ENCODE measurements at regions not wholly inside any gene's neighbourhood (a gene's known extent, or its start where the extent isn't known, plus 50 kb on each side); places are given as distances from the start of the nearest gene placed in this dataset.

DNA sequence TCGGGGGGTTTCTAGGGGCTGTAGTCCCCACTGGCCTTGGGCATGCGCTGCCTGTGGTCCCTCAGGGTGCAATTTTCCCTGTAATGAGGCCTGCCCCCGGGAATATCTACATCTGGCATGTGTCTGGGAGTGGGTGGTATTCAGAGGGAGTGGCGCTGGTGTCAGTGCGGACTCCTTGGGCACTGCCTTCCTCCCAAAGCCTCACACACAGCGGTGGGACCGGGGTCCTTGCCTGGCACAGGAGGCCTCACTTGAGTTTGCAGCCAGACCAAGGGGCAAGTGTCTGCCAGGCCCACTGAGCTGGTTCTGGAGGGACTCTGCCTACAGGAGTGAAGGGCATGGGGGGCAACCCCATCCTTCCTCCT, 53.5 kb upstream of the PCSK6 start:
- no peaks in the 10 kb centered on the region for H3K36me3 Mint-ChIP-seq (ENCODE audit: low read depth)
- H3K9me3 Mint-ChIP-seq, result no peaks in the 10 kb centered on the region
- DNase-seq, result no peak
- peaks cover 18% of the 10 kb centered on the region for H3K27me3 Mint-ChIP-seq
- no peak for ATAC-seq
- H3K4me3 Mint-ChIP-seq, result no peak overlapping the region
- H3K27ac Mint-ChIP-seq, result no peak overlapping the region
- H3K4me1 Mint-ChIP-seq, result no peaks in the 10 kb centered on the region

DNA sequence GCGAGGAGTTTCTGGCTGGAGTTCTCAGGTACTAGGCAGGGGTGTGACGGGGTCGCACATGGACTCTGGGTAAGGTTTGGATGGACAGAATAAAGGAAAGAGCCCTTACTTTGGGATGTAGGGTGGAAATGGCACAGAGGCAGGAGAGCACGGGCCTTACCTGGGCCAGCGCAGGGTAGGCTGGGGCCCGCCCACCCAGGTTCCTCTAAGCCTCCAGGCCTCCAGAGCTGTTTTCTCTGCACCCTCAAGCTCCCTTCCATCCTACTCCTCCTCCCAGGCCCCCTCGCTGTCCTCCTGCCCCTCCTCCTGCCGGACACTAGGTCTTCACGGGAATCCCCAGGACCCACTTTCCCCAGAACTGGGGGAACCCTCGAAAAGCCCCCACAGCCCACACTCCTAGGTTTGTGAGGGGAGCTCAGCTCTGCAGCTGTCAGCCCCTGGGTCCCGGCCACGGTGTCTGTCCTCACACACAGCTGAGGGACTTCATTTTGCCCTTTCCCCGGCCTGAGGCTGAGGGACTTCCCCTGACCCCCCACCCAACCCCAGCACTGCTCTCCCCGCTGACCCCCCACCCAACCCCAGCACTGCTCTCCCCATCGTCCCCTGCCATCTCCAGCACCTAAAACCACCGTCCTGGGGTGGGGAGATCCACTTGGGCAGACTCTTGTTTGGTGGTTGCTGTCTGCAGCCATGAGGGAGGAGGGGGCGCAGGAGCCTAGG, 53.0 kb upstream of the PCSK6 start:
- ATAC-seq (no peak), DNase-seq (no peak)
- Mint-ChIP-seq H3K27me3 (peaks cover 14% of the 10 kb centered on the region), H3K36me3 (ENCODE audit: low read depth) (no peaks in the 10 kb centered on the region), H3K27ac (no peak overlapping the region), H3K4me1 (no peaks in the 10 kb centered on the region), H3K4me3 (no peak overlapping the region), H3K9me3 (no peaks in the 10 kb centered on the region)

DNA sequence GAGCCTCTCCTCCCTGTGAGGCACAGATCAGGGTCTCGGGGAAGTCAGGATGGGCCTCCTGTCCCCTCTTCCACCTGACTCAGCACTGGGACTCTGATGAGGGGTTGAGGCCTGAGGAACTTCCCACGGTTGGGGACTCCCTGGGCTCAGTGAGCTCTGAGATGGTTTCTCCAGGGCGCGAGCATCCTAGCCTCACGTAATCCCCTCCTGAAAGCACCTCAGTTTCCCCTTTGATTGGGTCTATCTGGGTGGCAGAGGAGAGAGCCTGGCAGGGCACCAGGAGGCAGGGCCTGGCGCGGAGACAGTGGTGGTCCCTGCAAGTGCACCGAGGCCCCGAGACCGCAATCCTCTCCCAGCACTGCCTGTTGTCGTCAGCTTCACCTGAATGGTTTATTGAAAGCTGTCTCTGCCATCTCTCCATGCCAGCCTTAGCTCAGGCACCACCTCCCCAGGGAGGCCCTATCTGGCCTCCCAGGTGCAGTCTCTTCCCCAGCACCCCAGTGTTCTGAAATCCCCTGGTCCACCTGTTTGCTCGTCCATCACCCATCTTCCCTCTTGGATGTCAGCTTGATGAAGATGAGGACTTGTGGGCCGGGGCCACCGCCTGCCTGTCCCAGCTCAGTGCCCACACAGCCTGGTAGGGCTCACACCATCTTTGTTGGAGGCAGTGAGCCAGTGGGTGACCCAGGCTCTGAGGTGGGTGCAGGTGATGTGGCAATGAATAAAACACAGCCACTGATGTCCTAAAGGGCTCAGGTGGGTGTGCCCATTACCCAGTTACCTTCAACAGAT, 52.2 kb upstream of the PCSK6 start:
- ATAC-seq, result no peak
- Mint-ChIP-seq H3K4me3 (no peak overlapping the region), H3K4me1 (no peaks in the 10 kb centered on the region), H3K27ac (no peak overlapping the region), H3K36me3 (ENCODE audit: low read depth) (no peaks in the 10 kb centered on the region), H3K27me3 (peaks cover 12% of the 10 kb centered on the region), H3K9me3 (no peaks in the 10 kb centered on the region)
- no peak for DNase-seq

- DNase-seq (no peak), ATAC-seq (no peak)
- Mint-ChIP-seq H3K9me3 (no peaks in the 10 kb centered on the region), H3K27ac (no peak overlapping the region), H3K4me3 (no peak overlapping the region), H3K36me3 (ENCODE audit: low read depth) (no peaks in the 10 kb centered on the region), H3K4me1 (no peaks in the 10 kb centered on the region), H3K27me3 (peaks cover 7% of the 10 kb centered on the region)
Measured at GRCh38 chr15:101540480-101541239, 51.2 kb upstream of the PCSK6 start.

DNA sequence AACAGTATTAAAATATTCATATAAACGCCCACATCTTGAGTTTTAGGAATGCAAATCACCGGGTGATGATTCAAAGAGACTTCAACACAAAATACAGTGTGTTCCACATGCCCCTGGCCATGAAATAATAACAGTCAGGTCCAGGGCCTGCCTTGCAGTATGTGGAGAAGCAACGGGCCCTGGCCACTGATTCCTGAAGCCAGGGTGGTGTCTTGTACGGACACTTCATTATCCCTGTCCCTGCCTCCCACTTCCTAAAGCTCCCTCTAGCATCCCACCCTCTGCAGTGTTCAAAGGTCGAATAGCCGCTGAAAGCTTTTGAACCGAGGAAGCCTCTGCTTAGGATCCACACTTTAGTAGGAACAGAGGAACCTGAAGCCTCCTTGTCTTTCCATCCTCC, 50.4 kb upstream of the PCSK6 start:
- H3K27ac Mint-ChIP-seq, result no peak overlapping the region
- no peak for DNase-seq
- peaks cover 8% of the 10 kb centered on the region for H3K27me3 Mint-ChIP-seq
- H3K9me3 Mint-ChIP-seq, result no peaks in the 10 kb centered on the region
- H3K4me1 Mint-ChIP-seq, result no peaks in the 10 kb centered on the region
- ATAC-seq, result no peak
- no peak overlapping the region for H3K4me3 Mint-ChIP-seq
- no peaks in the 10 kb centered on the region for H3K36me3 Mint-ChIP-seq (ENCODE audit: low read depth)

- Mint-ChIP-seq H3K27me3 (peaks cover 7% of the 10 kb centered on the region), H3K9me3 (no peaks in the 10 kb centered on the region), H3K27ac (no peak overlapping the region), H3K36me3 (ENCODE audit: low read depth) (no peaks in the 10 kb centered on the region), H3K4me3 (no peak overlapping the region), H3K4me1 (no peaks in the 10 kb centered on the region)
- no peak for DNase-seq
- no peak for ATAC-seq
Measured at GRCh38 chr15:101539492-101539891, 50.0 kb upstream of the PCSK6 start.

Data from activated naive CD8-positive, alpha-beta T cell treated with anti-CD3 and anti-CD28 coated beads, Interleukin-2, amount 50 U/mL, for 24 hours (primary cell).